ENCODE measurements at regions not wholly inside any gene's neighbourhood (a gene's known extent, or its start where the extent isn't known, plus 50 kb on each side); places are given as distances from the start of the nearest gene placed in this dataset.

DNA sequence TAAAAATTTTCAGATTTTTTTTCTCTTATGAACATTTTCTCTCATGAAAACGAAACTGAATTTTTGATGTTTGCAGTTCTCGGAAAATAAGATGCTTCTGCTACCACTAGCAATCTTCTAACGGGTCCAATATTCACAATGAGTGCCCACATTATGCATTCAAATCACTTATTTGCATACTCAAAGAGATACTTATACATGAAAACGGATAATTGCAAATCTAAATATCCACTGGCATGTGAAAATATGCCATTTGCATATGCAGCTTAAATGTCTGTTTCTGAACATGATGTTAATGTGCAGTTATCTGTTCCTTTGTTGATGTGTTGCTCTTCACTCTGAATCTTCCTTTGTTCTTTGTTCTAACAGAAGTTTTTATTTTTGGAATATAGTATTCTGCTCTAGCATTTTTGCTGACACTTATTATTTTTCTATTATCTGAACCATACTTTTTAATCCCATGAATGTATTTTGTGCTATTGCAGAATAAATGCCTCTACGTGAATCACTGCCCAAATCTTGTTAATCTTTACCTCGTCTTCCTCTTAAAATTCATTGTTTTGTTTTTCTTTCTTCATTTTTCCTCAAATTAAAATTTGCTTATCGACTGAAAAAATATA, 259.4 kb upstream of the BRINP3 start:
- H3K27ac ChIP-seq, result no peak overlapping the region
- TF ChIP-seq POLR2A (IDR thresholded peaks at IDR 0.05) (no peak), POLR2AphosphoS5 (IDR thresholded peaks at IDR 0.05) (no peak)
- TF ChIP-seq, protein P1, sequence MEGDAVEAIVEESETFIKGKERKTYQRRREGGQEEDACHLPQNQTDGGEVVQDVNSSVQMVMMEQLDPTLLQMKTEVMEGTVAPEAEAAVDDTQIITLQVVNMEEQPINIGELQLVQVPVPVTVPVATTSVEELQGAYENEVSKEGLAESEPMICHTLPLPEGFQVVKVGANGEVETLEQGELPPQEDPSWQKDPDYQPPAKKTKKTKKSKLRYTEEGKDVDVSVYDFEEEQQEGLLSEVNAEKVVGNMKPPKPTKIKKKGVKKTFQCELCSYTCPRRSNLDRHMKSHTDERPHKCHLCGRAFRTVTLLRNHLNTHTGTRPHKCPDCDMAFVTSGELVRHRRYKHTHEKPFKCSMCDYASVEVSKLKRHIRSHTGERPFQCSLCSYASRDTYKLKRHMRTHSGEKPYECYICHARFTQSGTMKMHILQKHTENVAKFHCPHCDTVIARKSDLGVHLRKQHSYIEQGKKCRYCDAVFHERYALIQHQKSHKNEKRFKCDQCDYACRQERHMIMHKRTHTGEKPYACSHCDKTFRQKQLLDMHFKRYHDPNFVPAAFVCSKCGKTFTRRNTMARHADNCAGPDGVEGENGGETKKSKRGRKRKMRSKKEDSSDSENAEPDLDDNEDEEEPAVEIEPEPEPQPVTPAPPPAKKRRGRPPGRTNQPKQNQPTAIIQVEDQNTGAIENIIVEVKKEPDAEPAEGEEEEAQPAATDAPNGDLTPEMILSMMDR (IDR thresholded peaks at IDR 0.05 in 8 of 11, conservative IDR thresholded peaks at IDR 0.05 in 3 of 11), result no peak
- intact Hi-C loops (cut with DNase I; ENCODE audit: low total_unique reads), result no loop called here
- H3K4me3 ChIP-seq, result no peak overlapping the region
- no peak for DNase-seq
- H3K4me1 ChIP-seq, result no peaks in the 10 kb centered on the region
- H3K9me3 ChIP-seq, result no peaks in the 10 kb centered on the region
- no peaks in the 10 kb centered on the region for H3K36me3 ChIP-seq
- no peaks in the 10 kb centered on the region for H3K27me3 ChIP-seq (replicated peaks in 1 of 7)
- WGBS, 5 donors, result 71 to 87% (median 78%) methylated on average over 7 of the region's 7 CpGs

DNA sequence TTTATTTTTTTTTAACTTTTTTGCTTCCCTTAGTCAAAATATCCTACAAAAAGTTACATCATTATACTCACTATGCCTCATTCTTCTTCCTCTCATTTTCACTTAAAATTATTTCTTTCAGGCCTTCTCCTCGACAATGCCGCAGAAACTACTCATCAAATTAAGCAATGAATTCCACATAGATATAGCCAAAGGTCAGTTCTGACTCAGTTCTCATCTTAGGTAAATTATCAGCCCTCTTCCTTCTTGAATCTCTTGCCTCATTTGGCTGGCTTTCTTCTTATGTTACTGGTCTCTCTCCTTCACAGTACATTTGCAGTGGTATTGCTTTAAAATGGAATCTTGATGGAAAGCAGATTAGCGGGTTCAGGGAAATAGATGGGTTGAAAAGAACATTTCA, 260.7 kb upstream of the BRINP3 start:
- WGBS, 5 donors, result 81 to 95% (median 88%) methylated on average over 3 of the region's 3 CpGs
- no peaks in the 10 kb centered on the region for H3K36me3 ChIP-seq
- DNase-seq, result no peak
- H3K27me3 ChIP-seq (replicated peaks in 1 of 7), result no peaks in the 10 kb centered on the region
- TF ChIP-seq POLR2AphosphoS5 (IDR thresholded peaks at IDR 0.05), result no peak
- no peak for TF ChIP-seq POLR2A (IDR thresholded peaks at IDR 0.05)
- TF ChIP-seq, protein P1 (IDR thresholded peaks at IDR 0.05 in 8 of 11, conservative IDR thresholded peaks at IDR 0.05 in 3 of 11), result no peak
- H3K9me3 ChIP-seq, result no peaks in the 10 kb centered on the region
- no peaks in the 10 kb centered on the region for H3K4me1 ChIP-seq
- H3K27ac ChIP-seq, result no peak overlapping the region
- intact Hi-C loops (cut with DNase I; ENCODE audit: low total_unique reads), result no loop called here
- no peak overlapping the region for H3K4me3 ChIP-seq

DNA sequence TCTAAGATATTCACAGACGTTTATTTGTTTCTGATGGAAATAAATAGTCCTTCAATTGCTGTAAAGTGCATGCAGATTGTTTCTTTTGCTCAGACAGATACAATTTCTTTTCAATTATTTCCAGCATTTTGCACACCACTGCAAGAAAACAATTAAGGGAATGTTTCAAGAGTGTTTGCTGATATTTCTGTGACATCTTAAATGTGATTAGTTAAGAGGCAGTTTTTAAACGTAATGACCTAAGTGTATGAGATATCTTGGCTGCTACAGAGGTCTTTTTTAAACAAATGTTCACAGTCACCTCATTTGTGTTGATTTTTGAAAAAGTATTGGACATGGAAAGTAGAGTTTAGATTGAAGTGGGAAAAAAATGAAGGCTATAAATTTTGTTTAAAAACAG, 262.3 kb upstream of the BRINP3 start:
- no peak for DNase-seq
- intact Hi-C loops (cut with DNase I; ENCODE audit: low total_unique reads), result no loop called here
- WGBS, 5 donors, result 45 to 55% (median 53%) methylated on average over 2 of the region's 2 CpGs
- Histone ChIP-seq H3K27ac (no peak overlapping the region), H3K9me3 (no peaks in the 10 kb centered on the region), H3K27me3 (replicated peaks in 1 of 7) (no peaks in the 10 kb centered on the region), H3K4me1 (no peaks in the 10 kb centered on the region), H3K36me3 (no peaks in the 10 kb centered on the region), H3K4me3 (no peak overlapping the region)
- TF ChIP-seq, protein P1 (IDR thresholded peaks at IDR 0.05 in 8 of 11, conservative IDR thresholded peaks at IDR 0.05 in 3 of 11), result no peak
- TF ChIP-seq POLR2A (IDR thresholded peaks at IDR 0.05), result no peak
- TF ChIP-seq POLR2AphosphoS5 (IDR thresholded peaks at IDR 0.05), result no peak

DNA sequence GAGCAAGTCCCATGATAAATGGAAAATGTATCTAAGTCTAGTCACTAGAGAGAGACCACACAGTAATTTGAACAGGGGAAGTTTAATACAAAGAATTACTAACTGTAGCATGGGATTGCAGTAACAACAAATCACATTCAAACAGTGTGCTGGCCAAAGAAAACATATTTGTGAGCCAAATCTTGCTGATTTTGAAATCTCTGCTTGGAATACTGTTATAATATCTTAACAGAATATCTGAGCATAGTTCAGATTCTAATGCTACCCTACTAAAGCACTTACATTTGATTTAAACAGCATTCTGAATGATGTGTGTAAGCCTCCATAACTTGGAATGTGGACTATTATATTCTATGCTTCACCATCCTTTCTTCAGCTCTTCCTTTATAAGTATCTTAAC, 270.0 kb upstream of the BRINP3 start:
- Histone ChIP-seq H3K27me3 (replicated peaks in 1 of 7) (no peaks in the 10 kb centered on the region), H3K4me3 (no peak overlapping the region), H3K4me1 (no peaks in the 10 kb centered on the region), H3K36me3 (no peaks in the 10 kb centered on the region), H3K9me3 (no peaks in the 10 kb centered on the region), H3K27ac (no peak overlapping the region)
- no peak for TF ChIP-seq POLR2AphosphoS5 (IDR thresholded peaks at IDR 0.05)
- TF ChIP-seq, protein P1 (IDR thresholded peaks at IDR 0.05 in 8 of 11, conservative IDR thresholded peaks at IDR 0.05 in 3 of 11), result no peak
- no peak for TF ChIP-seq POLR2A (IDR thresholded peaks at IDR 0.05)
- intact Hi-C loops (cut with DNase I; ENCODE audit: low total_unique reads), result no loop called here
- DNase-seq, result no peak
